ENCODE measurements at regions not wholly inside any gene's neighbourhood (a gene's known extent, or its start where the extent isn't known, plus 50 kb on each side); places are given as distances from the start of the nearest gene placed in this dataset.

DNA sequence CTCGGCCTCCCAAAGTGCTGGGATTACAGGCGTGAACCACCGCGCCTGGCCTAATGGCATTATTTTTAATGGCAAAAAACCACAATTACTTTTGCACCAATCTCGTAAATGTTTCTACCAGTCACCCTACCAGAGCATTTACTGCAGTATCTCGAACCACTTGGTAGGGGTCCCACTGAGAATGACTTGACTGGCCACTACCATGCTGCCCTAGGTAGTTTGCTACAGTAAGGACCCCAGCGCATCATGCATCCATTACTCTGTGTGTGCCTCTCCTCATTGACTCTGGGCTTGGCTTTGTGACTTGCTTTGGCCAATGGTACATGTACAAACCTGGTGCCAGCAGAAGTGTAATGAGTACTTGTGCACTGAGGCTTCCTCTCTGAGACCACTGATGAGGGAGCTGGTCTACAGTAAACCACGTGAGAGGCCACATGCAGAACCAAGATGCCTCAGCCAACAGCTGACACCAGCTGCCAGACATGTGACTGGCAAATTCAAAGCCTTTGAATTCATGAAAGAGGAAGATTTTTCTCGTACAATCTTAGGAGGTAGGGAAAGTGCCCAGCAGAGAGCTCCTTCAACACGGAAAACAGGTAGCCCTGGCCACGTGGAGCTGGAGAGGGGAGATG is 421.7 kb upstream of the C16orf82 start:
- H3K4me3 ChIP-seq (ENCODE audit: low read depth, low read length): no peak overlapping the region
- TF ChIP-seq, protein P1, sequence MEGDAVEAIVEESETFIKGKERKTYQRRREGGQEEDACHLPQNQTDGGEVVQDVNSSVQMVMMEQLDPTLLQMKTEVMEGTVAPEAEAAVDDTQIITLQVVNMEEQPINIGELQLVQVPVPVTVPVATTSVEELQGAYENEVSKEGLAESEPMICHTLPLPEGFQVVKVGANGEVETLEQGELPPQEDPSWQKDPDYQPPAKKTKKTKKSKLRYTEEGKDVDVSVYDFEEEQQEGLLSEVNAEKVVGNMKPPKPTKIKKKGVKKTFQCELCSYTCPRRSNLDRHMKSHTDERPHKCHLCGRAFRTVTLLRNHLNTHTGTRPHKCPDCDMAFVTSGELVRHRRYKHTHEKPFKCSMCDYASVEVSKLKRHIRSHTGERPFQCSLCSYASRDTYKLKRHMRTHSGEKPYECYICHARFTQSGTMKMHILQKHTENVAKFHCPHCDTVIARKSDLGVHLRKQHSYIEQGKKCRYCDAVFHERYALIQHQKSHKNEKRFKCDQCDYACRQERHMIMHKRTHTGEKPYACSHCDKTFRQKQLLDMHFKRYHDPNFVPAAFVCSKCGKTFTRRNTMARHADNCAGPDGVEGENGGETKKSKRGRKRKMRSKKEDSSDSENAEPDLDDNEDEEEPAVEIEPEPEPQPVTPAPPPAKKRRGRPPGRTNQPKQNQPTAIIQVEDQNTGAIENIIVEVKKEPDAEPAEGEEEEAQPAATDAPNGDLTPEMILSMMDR (IDR thresholded peaks at IDR 0.05; ENCODE audit: low read depth, low read length): no peak
- TF ChIP-seq, protein P2, sequence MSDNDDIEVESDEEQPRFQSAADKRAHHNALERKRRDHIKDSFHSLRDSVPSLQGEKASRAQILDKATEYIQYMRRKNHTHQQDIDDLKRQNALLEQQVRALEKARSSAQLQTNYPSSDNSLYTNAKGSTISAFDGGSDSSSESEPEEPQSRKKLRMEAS (IDR thresholded peaks at IDR 0.05; ENCODE audit: low read depth, low read length): 0 out of 2 replicates have a peak, but pooled peaks have one; percentile 20
- DNase-seq (ENCODE audit: low read depth): no peak

DNA sequence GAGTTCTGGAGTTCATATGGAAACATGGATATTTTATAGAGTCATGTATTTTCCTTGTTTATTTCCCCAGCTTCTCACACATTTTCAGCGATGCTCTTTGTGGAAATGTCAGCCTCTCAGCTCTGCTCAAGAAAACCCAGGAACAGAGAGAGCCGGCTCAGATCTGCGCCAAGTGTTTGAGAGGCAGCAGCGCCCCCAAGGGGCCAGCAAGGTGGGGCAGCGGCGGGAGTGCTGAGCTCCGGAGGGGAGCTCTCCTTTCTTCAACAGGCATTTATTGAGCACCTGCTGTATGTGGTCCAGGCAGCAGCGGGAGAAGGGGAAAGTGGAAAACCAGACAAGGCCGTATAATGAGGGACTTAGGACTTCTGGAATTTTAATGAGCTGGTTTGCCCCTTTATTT is 421.1 kb upstream of the C16orf82 start:
- H3K4me3 ChIP-seq (ENCODE audit: low read depth, low read length): no peak overlapping the region
- TF ChIP-seq MYC (IDR thresholded peaks at IDR 0.05; ENCODE audit: low read depth, low read length): no peak
- TF ChIP-seq, protein P1 (IDR thresholded peaks at IDR 0.05; ENCODE audit: low read depth, low read length): peak; percentile 70
- DNase-seq (ENCODE audit: low read depth): peak; percentile 40

DNA sequence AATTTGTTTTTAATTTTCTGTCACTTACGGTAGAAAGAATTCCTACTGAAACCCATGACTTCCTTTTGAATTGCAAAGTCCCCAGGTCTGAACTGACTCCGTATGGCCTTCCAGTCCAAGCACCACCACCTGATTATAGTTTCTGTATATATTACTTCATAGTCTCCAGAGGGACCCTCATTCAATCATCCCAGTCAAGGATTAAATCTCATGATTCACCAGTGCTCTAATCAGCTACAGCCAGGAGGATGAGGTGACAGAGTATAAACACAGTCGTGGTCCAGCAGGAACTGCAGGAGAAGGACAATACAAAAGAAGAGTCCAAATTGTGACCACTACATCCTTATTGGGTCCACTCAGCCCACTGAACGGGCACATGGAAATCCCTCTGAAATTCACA is 418.9 kb upstream of the C16orf82 start:
- no peak for DNase-seq (ENCODE audit: low read depth)
- no peak overlapping the region for H3K4me3 ChIP-seq (ENCODE audit: low read depth, low read length)
- TF ChIP-seq, protein P2 (IDR thresholded peaks at IDR 0.05; ENCODE audit: low read depth, low read length): no peak
- TF ChIP-seq MYC (IDR thresholded peaks at IDR 0.05; ENCODE audit: low read depth, low read length) (no peak), POLR2A (IDR thresholded peaks at IDR 0.05; ENCODE audit: extremely low read depth, insufficient read length) (no peak)
- TF ChIP-seq, protein P1 (IDR thresholded peaks at IDR 0.05; ENCODE audit: low read depth, low read length): no peak

DNA sequence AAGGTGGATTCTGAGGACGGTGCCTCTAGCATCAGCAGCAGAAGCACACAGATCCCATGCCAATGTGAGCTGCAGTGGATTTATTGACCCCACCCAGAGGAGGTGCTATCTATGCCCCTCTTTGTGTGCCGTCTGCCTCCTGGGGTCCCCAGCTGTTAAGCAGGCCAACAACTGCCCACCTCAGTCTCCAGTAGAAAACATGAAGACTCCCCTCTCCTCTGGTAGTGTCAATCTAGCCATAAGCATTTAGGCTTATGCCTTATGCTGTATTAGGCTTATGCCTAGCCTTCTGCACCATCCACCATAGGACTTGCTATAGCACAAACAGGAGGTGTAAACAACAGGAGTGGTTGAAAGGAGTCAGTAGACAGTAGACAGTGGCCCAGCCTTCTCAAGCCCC is 417.9 kb upstream of the C16orf82 start:
- no peak for DNase-seq (ENCODE audit: low read depth)
- H3K4me3 ChIP-seq (ENCODE audit: low read depth, low read length): no peak overlapping the region
- TF ChIP-seq, protein P2 (IDR thresholded peaks at IDR 0.05; ENCODE audit: low read depth, low read length): no peak
- TF ChIP-seq POLR2A (IDR thresholded peaks at IDR 0.05; ENCODE audit: extremely low read depth, insufficient read length) (no peak), MYC (IDR thresholded peaks at IDR 0.05; ENCODE audit: low read depth, low read length) (no peak)
- TF ChIP-seq, protein P1 (IDR thresholded peaks at IDR 0.05; ENCODE audit: low read depth, low read length): no peak

DNA sequence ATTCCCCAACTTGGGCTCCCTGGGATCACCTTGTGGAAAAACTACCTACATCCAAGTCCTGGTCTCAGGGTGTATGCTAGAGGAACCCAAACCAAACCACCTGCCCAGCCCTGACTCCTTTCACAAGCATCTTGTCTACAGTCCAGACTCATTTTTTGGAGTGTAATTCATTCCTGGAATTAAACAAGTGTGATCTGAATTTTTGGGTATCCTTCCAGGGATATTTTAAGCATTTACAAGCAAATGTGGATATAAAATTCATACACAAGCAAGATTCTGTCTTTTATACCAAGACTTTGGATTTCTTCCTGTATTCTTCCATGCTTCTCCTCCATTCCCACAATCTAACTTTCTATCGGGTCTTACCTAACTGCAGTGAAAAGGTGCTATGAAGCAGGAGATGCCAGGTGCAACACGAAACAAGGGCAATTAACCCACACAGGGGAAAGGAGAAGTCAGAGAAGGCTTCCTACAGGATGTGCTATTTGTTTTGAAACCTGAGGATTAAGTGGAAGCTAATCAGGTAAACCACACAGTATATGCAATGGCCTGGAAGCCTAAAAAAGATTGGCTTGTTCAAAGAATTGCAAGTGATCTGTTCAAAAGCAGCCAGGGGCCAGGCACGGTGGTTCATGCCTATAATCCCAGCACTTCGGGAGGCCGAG is 417.2 kb upstream of the C16orf82 start:
- H3K4me3 ChIP-seq (ENCODE audit: low read depth, low read length): no peak overlapping the region
- TF ChIP-seq, protein P2 (IDR thresholded peaks at IDR 0.05; ENCODE audit: low read depth, low read length): no peak
- DNase-seq (ENCODE audit: low read depth): no peak

DNA sequence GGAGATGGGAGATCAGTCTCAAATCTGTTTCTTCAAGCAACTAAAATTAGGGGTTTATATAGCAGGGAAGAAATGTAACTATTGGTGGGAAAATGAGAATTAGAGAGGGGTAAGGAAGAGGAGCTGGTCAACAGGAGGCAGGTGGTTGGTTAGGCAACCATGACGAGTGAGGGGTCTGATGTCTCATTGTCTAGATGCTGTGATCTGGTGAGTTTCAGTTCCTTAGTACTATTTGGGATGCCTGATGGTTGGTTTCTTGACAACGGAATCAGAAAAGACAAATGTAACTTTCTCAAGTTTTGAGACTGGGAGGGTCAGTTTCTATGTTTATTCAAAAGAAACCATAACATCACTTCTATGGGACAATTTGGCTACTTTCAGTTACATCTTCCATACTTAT is 415.3 kb upstream of the C16orf82 start:
- DNase-seq (ENCODE audit: low read depth): no peak

More for the DNA sequence above, 415.3 kb upstream of the C16orf82 start:
- no peak overlapping the region for H3K4me3 ChIP-seq (ENCODE audit: low read depth, low read length)
- TF ChIP-seq, protein P2 (IDR thresholded peaks at IDR 0.05; ENCODE audit: low read depth, low read length): no peak
- TF ChIP-seq, protein P1 (IDR thresholded peaks at IDR 0.05; ENCODE audit: low read depth, low read length): no peak
- TF ChIP-seq POLR2A (IDR thresholded peaks at IDR 0.05; ENCODE audit: extremely low read depth, insufficient read length): no peak
- no peak for TF ChIP-seq MYC (IDR thresholded peaks at IDR 0.05; ENCODE audit: low read depth, low read length)
